HCT116 (cell line): ENCODE measurements at regions not wholly inside any gene's neighbourhood (a gene's known extent, or its start where the extent isn't known, plus 50 kb on each side); places are given as distances from the start of the nearest gene placed in this dataset.

Experiments used
- ATAC-seq: fragments of 200-7000 bp; cut with Tn5 transposase; 2 replicates; pipeline ENCODE4 v1.9.1; 2020; ENCODE audit warnings: mild to moderate bottlenecking, moderate library complexity
- BruUV-seq: library from RNA; stranded (reverse); fragments of 400-500 nt; replicated peaks from 2 replicates; lab custom pipeline; 2021; lab: Mats Ljungman, UMichigan
- CTCF ChIA-PET: fragments of 300-600 bp; sonication (Branson Sonifier 250); formaldehyde crosslinking; loops from one replicate; lab custom pipeline; 2021; ENCODE audit warnings: antibody characterized with exemption; lab: Charles Lee
- POLR2A ChIA-PET: fragments of 300-600, 350-600 bp; sonication (Branson Sonifier 250); formaldehyde crosslinking; loops from one replicate; lab custom pipeline; 2021; ENCODE audit warnings: antibody characterized with exemption; lab: Charles Lee
- RAD21 ChIA-PET, 2 experiments: fragments of 300-600 bp; sonication (Branson Sonifier 250); formaldehyde crosslinking; loops; one replicate each; lab custom pipeline; 2023; ENCODE audit warnings: low total read pairs in 2 of 2; ENCODE audit not compliant: uncharacterized antibody in 2 of 2, unreplicated experiment in 2 of 2, low non-redundant PET in 1 of 2; lab: Charles Lee
- DNase-seq: peaks from one replicate; pipeline ENCODE4 v3.0.0-alpha.2; 2010; ENCODE audit warnings: low read depth, low spot score
- H2AFZ ChIP-seq: fragments of 200-600 bp; shearing (Covaris generic), sonication (generic); 2 replicates; pipeline ENCODE4 v1.6.1; 2017; ENCODE audit warnings: low read depth, mixed run types, mixed read lengths, antibody characterized with exemption, low read length; ENCODE audit not compliant: poor library complexity, severe bottlenecking
- H3K27ac ChIP-seq: 2 replicates; pipeline ENCODE4 v1.5.1; 2012; ENCODE audit warnings: low read depth, low read length
- H3K27me3 ChIP-seq: fragments of 200-600 bp; sonication (generic); 2 replicates; pipeline ENCODE4 v1.6.1; 2016; ENCODE audit warnings: mixed run types, low read length, mixed read lengths; ENCODE audit not compliant: insufficient read depth
- H3K36me3 ChIP-seq, 2 experiments: fragments of 200-500 bp in 1 of 2; fragments of 200-600 bp in 1 of 2; sonication (Bioruptor generic) in 1 of 2; sonication (generic) in 1 of 2; 2 replicates each; pipeline versions ENCODE4 v1.5.1 to v1.6.1; 2014 to 2016; ENCODE audit warnings: low read length in 2 of 2, inconsistent platforms in 1 of 2, mixed read lengths in 1 of 2, mixed run types in 1 of 2; ENCODE audit not compliant: insufficient read depth in 2 of 2, control insufficient read depth in 1 of 2
- H3K4me1 ChIP-seq, 2 experiments: fragments of 200-600 bp in 1 of 2; sonication (generic) in 1 of 2; 2 replicates each; pipeline versions ENCODE4 v1.5.1 to v1.6.1; 2012 to 2017; ENCODE audit warnings: low read length in 2 of 2, inconsistent platforms in 1 of 2, mild to moderate bottlenecking in 1 of 2, mixed read lengths in 1 of 2, mixed run types in 1 of 2, moderate library complexity in 1 of 2; ENCODE audit not compliant: insufficient read depth in 2 of 2, control insufficient read depth in 1 of 2
- H3K4me2 ChIP-seq: fragments of 200-600 bp; sonication (generic); 2 replicates; pipeline ENCODE4 v1.6.1; 2017; ENCODE audit warnings: mixed run types, low read length, mixed read lengths
- H3K4me3 ChIP-seq, 2 experiments: fragments of 200-600 bp in 1 of 2; sonication (generic) in 1 of 2; replicated peaks in 1 of 2; 2 replicates each; pipeline ENCODE4 v1.5.1; 2011 to 2016; ENCODE audit warnings: low read length in 2 of 2, control low read depth in 1 of 2, low read depth in 1 of 2, mild to moderate bottlenecking in 1 of 2, mixed read lengths in 1 of 2, mixed run types in 1 of 2
- H3K79me2 ChIP-seq: fragments of 200-600 bp; sonication (generic); 2 replicates; pipeline ENCODE4 v1.6.1; 2017; ENCODE audit warnings: mild to moderate bottlenecking, mixed run types, low read length, moderate library complexity, mixed read lengths; ENCODE audit not compliant: insufficient read depth
- H3K9ac ChIP-seq: fragments of 200-600 bp; sonication (generic); 2 replicates; pipeline ENCODE4 v1.6.1; 2016; ENCODE audit warnings: low read length, mixed read lengths
- H3K9me2 ChIP-seq: fragments of 200-600 bp; sonication (generic), shearing (Covaris generic); 2 replicates; pipeline ENCODE4 v1.6.1; 2017; ENCODE audit warnings: mixed run types, mild to moderate bottlenecking, moderate library complexity; ENCODE audit not compliant: insufficient read depth
- H3K9me3 ChIP-seq, 2 experiments: fragments of 200-500 bp in 1 of 2; fragments of 200-600 bp in 1 of 2; sonication (Bioruptor generic) in 1 of 2; sonication (generic) in 1 of 2; 2 replicates each; pipeline ENCODE4 v1.6.1; 2014 to 2017; ENCODE audit warnings: low read length in 2 of 2, mixed read lengths in 2 of 2, inconsistent platforms in 1 of 2, low read depth in 1 of 2, mild to moderate bottlenecking in 1 of 2, mixed run types in 1 of 2, moderate library complexity in 1 of 2; ENCODE audit not compliant: control insufficient read depth in 1 of 2, insufficient read depth in 1 of 2
- H4K20me1 ChIP-seq: fragments of 200-600 bp; sonication (generic), shearing (Covaris generic); 2 replicates; pipeline ENCODE4 v1.6.1; 2017; ENCODE audit warnings: mixed run types, mild to moderate bottlenecking, moderate library complexity; ENCODE audit not compliant: insufficient read depth
- CEBPB ChIP-seq: IDR thresholded peaks from 2 replicates; pipeline ENCODE4 v1.6.1; 2012; ENCODE audit warnings: low read depth
- EZH2 ChIP-seq: fragments of 200-600 bp; sonication (generic); IDR thresholded peaks from 2 replicates; pipeline ENCODE4 v1.6.1; 2017; ENCODE audit warnings: antibody characterized with exemption, mixed run types
- EZH2phosphoT487 ChIP-seq: fragments of 200-600 bp; IDR thresholded peaks from 2 replicates; pipeline ENCODE4 v1.6.1; 2018; ENCODE audit warnings: antibody characterized with exemption, borderline replicate concordance
- REST ChIP-seq: IDR thresholded peaks from 2 replicates; pipeline ENCODE4 v1.6.1; 2012; ENCODE audit warnings: low read depth
- SRF ChIP-seq: IDR thresholded peaks from 2 replicates; pipeline ENCODE4 v1.6.1; 2012; ENCODE audit warnings: low read depth
- TCF7L2 ChIP-seq: IDR thresholded peaks from 2 replicates; pipeline ENCODE4 v1.7.0; 2011; ENCODE audit warnings: borderline replicate concordance, inconsistent platforms; ENCODE audit not compliant: insufficient read depth, insufficient read length; ENCODE audit errors: extremely low read depth
- ZBTB33 ChIP-seq: IDR thresholded peaks from 2 replicates; pipeline ENCODE4 v1.6.1; 2011; ENCODE audit warnings: mild to moderate bottlenecking, low read length, moderate library complexity; ENCODE audit not compliant: insufficient replicate concordance; ENCODE audit errors: extremely low read depth
- ZFX ChIP-seq: fragments of 450-650 bp; IDR thresholded peaks from 2 replicates; pipeline ENCODE4 v1.6.1; 2017
- intact Hi-C: fragments of 100-400 bp; cut with micrococcal nuclease; formaldehyde crosslinking; loops from 2 replicates; pipeline ENCODE4 v1.10.0; 2022
- TF ChIP-seq, protein P1 (sequence below), 3 experiments: fragments of 200-600 bp in 1 of 3; sonication (generic) in 1 of 3; IDR thresholded peaks in 2 of 3; conservative IDR thresholded peaks in 1 of 3; 2 replicates each; pipeline ENCODE4 v1.5.1; 2012 to 2017; ENCODE audit warnings: low read depth in 2 of 3, low read length in 2 of 3, antibody characterized with exemption in 1 of 3, borderline replicate concordance in 1 of 3, control low read depth in 1 of 3, mild to moderate bottlenecking in 1 of 3, mixed read lengths in 1 of 3, mixed run types in 1 of 3, moderate library complexity in 1 of 3; ENCODE audit not compliant: insufficient read depth in 1 of 3

GRCh38 chr18:67935638-67936037 is 419.1 kb upstream of the DSEL start:
- DNase-seq, result no peak
- CTCF ChIA-PET, result no interaction called here
- H3K4me3 ChIP-seq, result no peak overlapping the region
- H3K27me3 ChIP-seq, result no peaks in the 10 kb centered on the region
- H3K4me2 ChIP-seq, result no peak overlapping the region
- no TSS peak for BruUV-seq
- ATAC-seq, result no peak
- no peak overlapping the region for H3K9ac ChIP-seq
- H2AFZ ChIP-seq, result no peak overlapping the region
- no peaks in the 10 kb centered on the region for H3K79me2 ChIP-seq
- peaks cover 7 to 20% of the 10 kb centered on the region in 2 experiments; a peak in 3 of 4 replicates for H3K9me3 ChIP-seq
- H3K9me2 ChIP-seq, result no peaks in the 10 kb centered on the region
- no peaks in the 10 kb centered on the region for H4K20me1 ChIP-seq
- RAD21 ChIA-PET, result no interaction called here
- POLR2A ChIA-PET, result no interaction called here
- intact Hi-C loops, result no loop called here
- TF ChIP-seq ZFX (no peak), CEBPB (no peak), EZH2 (no peak), EZH2phosphoT487 (no peak), ZBTB33 (no peak), SRF (no peak), REST (no peak), TCF7L2 (no peak)
- TF ChIP-seq, protein P1, sequence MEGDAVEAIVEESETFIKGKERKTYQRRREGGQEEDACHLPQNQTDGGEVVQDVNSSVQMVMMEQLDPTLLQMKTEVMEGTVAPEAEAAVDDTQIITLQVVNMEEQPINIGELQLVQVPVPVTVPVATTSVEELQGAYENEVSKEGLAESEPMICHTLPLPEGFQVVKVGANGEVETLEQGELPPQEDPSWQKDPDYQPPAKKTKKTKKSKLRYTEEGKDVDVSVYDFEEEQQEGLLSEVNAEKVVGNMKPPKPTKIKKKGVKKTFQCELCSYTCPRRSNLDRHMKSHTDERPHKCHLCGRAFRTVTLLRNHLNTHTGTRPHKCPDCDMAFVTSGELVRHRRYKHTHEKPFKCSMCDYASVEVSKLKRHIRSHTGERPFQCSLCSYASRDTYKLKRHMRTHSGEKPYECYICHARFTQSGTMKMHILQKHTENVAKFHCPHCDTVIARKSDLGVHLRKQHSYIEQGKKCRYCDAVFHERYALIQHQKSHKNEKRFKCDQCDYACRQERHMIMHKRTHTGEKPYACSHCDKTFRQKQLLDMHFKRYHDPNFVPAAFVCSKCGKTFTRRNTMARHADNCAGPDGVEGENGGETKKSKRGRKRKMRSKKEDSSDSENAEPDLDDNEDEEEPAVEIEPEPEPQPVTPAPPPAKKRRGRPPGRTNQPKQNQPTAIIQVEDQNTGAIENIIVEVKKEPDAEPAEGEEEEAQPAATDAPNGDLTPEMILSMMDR (IDR thresholded peaks at IDR 0.05 in 2 of 3, conservative IDR thresholded peaks at IDR 0.05 in 1 of 3; ENCODE audit: borderline replicate concordance in 1 of 3, insufficient read depth in 1 of 3, low read depth in 2 of 3, low read length in 2 of 3), result no peak
- H3K4me1 ChIP-seq, result no peaks in the 10 kb centered on the region
- H3K36me3 ChIP-seq, result no peaks in the 10 kb centered on the region
- no peak overlapping the region for H3K27ac ChIP-seq
